ENCODE measurements at regions not wholly inside any gene's neighbourhood (a gene's known extent, or its start where the extent isn't known, plus 50 kb on each side); places are given as distances from the start of the nearest gene placed in this dataset.

DNA sequence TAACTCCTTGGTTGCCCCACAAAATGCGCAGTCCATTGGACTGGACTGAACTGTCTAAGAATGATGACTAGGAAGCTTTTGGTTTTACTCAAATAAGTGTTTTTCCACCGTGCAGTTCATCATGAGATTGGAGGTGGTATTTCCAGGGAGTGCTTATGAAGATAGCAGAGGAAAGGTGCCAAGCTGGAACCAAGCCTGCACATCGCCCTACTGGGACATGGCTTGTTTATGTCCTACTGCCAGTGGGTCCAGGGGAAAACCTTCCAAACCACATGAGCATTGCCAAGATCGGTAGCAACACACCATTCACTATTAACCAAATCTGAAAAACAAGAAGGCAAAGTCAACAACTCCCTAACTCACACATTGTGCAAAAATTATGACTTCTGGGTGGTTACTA is 54.7 kb upstream of the DSCAM start:
- no peak for DNase-seq

DNA sequence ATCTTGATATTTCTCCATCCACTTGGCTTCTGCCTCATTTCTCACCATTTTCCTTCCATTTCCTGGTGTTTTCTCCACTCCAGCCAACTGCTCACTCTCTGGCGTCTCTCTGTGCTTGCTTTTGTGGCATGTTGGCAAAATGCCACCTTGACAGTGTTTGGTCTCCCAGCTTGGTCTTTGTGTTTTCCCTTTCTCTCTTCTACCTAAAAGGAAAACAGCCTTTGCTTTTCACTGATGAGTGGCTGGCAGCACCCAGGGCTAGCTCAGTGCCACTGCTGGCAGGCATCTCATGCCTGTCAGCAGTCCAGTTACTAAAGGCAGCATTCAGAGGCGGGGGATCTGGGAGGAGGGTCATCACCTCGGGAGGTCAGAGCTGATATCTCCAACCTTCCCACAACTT is 55.3 kb upstream of the DSCAM start:
- DNase-seq = no peak

DNA sequence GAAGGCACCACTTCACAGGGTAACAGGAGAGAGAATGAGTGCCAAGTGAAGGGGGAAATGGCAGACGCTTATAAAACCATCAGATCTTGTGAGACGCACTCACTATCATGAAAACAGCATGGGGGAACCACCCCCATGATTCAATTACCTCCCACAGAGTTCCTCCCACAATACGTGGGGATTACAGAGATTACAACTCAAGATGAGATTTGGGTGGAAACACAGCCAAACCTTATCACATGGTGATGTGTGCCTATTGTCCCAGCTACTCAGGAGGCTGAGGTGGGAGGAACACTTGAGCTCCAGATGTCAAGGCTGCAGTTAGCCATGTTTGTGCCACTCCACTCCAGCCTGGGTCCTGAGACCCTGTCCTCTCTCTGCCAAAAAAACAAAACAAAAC is 56.0 kb upstream of the DSCAM start:
- DNase-seq = no peak

DNA sequence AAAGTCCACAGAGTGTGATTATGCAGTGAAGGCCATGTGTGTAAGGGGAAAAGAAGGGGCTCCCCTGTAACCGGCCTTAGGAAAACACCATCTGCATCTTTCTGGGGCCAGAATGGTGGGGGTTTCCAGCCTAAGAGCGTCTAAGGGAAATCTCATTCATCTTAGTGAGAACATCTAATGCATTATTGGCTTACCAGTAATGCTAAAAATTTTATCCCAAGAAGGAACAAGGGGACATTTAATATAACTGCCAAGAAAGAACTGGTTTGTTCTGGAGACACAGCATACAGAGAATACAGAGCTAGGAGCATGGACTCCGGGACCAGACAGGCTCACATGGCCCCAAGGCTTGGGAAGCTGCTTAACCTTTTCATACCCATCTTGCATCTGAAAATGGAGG is 58.3 kb upstream of the DSCAM start:
- no peak for DNase-seq

DNA sequence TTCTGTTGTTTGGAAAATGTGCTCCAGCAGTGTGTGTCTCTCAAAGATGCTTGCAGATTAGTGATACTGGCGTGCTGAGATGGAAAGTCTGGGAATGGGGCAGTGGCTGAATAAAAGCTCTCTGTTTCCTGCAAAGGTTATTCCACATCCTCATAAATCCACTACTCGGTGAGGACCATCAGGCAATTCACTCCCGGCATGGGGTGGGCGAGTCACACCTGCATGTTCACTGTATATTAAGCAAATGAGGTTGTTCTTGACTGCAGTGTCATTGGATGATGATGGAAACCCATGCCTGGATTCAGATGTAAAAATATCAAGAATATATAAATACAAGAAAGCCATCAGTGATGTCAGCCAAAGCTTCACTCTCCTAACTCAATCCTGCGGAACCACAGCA is 65.4 kb upstream of the DSCAM start:
- no peak for DNase-seq

DNA sequence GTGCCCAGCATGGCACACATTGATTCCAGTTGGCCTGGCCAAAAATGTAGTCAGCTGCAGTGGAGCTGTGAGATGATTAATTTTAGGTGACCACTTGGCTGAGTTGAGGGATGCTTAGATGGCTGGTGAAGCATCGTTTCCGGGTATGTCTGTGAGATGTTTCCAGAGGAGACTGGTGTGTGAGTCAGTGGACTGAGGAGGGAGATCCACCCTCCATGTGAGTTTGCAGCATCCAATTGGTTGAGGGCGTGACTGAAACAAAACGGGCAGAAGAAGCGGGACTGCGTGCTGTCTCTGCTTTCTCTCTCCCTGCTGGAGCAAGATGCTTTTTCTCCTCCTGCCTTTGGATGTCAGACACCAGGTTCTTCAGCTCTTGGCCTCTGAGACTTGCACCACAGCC is 68.2 kb upstream of the DSCAM start:
- no peak for DNase-seq

DNA sequence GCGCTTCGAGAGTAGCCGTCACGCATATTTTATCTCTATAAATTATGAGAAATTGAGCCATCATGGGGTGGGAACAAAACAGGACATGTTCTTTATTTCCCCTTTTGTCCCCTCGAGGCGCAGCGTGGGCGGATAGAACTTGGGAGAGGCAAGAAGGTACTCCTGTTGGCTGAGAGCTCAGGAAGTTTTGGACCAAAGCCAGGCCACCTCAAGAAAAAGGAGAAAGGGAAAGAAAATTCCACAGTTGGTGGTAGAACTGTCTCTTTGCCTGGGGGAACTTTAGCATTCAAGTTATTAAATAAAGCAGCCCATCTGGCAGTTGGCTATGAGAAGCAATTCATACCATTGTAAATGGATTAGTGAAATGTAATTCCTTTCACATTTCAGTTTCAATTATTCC is 76.4 kb upstream of the DSCAM start:
- no peak for DNase-seq

DNA sequence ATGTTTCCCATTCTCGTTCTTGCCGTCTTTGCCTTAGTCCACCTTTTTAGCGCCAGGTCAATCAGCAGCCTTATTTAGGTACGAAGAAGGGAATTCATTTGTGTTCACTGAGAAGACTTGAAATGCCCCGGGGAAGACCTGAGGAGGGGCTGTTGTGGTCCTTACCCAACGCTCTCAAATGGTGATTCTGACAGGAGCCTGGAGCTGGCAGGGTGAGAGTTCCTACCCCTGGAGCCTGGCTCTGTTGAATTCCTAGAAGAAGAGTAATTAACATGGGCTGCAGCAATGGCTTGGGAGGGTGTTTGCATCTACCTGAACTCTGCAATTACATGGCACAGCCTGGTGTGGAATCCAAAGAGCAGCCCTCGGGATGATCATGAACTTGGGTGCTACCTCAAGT is 76.9 kb upstream of the DSCAM start:
- DNase-seq = no peak

DNA sequence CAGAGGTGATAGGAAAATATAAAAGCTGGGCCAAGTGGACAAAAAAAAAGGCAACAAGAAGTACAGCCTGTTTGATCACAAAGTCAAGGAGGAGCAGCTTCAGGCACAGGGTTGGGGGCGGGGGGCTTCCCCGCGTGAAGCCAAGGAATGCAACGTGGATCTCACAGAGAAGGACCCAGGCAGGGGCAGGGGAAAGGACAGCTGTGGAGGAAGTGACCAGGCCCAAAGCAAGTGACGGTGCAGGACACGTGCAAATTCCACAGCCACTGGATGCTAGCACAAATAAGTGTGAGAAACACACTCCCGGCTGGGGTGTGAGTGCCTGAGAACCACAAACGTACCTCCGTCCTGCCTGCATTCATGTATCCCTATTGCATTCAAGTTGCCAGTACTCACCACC is 77.7 kb upstream of the DSCAM start:
- DNase-seq = no peak

DNA sequence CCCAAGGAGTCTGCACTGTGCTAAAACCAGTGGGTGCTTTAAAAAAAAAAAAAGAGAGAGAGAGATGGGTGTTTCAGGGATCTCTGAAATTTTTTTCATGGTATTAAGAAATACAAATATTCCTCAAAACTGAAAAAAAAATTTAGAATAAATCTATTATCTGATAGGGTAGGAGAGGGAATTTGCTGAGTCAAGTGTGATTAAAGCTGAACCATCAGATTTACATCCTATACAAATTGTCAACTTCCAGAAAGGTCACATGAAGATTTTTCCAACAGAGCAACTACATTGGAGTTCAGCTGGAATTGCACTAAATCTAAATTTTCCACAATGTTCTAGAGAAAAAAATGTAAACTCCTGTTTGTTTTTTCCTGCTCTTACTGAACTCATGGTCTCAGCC is 79.3 kb upstream of the DSCAM start:
- no peak for DNase-seq

DNA sequence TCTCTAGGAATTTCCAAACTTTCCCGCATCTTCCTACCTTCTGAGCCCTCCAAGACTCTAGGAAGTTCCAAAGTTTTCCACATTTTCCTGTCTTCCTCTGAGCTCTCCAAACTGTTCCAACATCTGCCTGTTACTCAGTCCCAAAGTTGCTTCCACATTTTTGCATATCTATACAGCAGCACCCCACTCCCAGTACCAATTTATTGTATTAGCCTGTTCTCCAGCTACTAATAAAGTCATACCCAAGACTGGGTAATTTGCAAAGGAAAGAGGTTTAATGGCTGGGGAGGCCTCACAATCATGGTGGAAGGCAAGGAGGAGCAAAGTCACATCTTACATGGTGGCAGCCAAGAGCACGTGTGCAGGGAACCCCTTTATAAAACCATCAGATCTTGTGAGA is 82.9 kb upstream of the DSCAM start:
- no peak for DNase-seq

DNA sequence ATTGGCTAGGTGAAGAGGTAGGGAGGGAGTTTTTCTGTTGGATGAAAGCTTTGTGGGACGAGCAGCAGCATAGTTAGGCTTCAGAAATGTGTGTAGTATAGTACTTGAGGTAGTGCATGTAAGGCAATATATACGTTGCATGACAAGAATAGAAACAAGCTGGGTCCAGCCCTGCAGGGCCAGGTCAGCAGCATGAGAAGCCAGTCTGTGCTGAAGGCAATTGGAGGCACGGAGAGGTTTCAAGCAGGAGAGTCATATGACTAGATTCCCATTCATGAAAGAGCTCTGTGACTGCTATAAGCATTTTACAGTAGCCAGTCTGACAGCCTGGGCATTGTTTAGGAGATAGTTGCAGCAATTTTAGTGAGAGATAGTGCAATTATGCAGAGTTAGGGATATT is 84.2 kb upstream of the DSCAM start:
- no peak for DNase-seq

DNA sequence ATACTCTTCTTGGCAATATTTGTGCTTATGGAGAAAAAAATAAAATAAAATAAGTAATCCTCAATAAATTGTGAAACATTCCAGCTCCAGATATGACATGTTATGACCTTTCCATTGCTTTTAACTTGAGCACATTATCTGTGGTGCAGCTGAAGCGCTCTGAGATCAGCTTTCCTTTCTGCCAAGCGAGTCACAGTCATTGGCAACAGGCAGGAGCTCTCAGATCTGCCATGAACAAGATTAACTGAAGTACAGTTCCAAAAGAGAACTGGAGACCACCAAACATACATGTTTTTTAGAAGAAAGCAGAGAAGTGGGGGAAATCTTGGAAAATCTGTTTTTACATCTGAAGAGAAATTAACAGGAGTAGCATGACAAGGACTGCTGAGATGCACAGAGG is 89.2 kb upstream of the DSCAM start:
- no peak for DNase-seq

DNA sequence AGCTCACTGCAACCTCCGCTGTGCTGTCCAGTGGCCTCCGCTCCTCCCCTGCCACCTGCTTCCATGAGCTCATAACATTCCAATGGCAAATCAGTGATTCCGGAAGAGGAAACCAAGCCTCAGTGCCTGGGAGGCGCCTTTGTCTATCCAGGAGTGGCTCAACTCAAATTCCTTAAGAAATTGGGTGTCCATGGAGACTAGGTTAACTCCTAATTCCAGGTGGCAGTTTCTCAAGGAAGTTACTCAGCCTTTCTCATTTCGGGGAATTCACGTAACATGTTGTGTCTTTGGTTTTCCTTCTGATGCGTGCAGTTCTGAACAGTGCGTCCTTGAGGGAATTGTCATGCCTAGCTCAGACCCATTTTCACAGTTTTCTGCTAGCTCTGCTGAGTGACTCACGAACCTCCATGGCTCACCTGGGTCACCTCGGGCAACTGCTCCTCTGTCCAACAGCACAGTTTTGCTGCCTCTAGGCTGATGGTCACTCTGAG is 89.9 kb upstream of the DSCAM start:
- DNase-seq = no peak

DNA sequence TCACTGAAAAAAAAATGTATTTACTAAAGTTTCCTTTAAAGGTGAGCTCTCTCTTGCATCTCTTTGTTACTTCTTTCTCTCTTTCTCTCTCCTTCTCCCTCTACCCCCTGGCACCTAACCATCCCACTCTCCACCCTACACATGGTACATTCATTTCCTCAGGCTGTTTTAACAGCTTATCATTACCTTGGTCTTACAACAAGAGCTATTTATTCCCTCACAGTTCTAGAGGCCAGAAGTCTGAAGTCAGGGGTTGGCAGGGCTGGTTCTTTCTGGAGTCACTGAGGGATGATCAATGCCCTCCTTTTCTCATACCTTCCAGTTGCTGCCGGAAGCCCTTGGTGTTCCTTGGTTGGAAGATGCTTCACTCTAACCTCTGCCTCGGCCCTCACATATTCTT is 91.1 kb upstream of the DSCAM start:
- DNase-seq = no peak

DNA sequence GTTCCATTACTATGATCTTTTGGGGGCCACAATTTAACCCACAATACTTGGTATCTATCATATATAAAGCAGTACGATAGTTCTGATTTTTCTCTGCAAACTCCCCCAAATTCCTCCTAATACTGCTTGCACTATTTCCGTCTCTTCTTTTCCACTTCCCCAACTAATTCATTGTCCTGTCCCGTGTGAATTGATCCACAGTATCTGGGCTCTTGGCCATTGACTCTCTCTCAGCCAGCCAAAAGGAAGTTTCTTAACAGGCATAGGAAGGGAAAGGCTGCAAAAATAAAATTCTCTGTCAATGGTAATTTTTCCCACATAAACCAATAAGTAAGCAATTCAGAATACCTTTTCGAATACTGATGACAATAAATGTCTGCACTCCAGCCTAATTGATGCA is 91.7 kb upstream of the DSCAM start:
- DNase-seq = no peak

DNA sequence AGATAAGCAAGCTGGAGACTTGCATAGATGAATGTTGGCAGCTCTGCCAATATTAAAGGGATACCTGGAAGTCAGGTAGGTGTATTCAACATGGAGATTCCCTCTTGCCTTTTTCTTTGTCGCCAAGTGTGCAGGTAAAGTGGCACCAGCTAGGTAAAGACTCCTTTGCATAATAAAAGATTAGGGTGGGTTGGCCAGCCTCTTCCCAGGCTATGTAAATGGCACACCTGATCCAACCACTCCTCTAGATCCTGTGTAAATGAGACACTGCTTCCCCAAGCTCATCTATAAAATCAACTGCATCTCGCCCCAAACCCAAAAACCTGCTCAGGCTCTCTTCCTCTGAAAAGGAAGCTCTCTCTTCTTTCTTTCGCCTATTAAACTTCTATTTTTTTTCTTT is 100.8 kb upstream of the DSCAM start:
- DNase-seq = no peak

DNA sequence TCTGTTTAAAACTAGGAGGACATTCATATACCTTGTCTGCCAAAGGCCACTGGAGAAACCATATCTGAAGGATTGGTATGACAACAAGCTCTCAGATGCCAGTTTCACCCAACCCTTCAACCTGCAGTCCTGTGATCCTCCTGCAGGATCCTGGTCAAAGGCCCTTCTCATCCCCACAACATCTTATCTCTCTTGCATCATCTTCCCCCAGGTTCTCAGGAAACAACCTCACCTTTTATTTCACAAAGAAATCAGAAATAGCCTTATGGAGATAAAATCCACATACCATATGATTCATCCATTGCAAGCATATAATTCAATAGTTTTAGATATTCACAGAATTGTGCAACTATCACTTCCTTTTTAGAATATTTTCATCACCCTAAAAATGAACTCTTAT is 104.0 kb upstream of the DSCAM start:
- no peak for DNase-seq

DNA sequence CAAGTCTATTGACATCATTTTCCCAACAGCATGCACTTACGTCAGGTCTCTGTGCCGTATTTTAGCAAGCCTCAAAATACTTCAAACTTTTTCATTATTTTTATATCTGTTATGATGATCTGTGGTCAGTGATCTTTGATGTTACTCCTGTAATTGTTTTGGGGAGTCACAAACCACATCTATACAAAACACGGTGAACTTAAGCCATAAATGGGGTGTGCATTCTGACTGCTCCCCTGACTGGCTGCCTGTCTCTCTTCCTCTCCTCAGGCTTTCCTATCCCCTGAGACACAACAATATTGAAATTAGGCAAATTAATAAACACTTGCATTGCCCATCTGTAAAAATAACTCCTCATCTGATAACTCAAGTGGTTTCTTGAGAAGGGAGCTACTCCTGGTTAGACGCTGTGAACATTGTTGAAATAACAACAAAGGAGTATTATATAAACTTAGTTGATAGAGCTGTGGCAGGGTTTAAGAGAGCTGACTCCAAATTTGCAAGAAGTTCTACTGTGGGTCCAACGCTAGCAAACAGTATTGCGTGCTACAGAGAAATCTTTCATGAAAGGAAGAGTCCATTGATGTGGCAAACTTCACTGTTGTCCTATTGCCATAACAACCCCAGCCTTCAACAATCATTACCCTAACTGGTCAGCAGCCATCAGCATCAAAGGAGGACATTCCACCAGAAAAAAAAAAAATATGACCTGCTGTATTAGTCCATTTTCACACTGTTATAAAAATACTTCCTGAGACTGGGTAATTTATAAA is 105.8 kb upstream of the DSCAM start:
- DNase-seq = no peak

DNA sequence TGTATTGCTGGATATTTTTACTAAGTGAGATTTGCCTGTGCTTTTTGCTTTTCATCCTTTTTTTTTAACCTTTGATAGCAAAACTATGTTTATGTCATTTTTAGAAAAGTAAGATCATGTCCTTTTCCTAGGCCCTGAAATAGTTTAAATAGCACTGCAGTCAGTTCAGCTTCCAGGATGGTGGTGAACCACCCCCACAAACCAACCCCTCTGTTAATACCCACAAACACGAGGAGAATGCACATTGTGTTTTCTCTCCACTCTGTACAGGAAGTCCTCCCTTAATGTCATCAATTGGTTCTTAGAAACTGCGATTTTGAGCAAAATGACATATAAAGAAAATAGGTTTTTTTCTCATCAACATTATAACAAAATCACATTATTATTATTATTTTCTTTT is 117.7 kb upstream of the DSCAM start:
- DNase-seq = no peak

DNA sequence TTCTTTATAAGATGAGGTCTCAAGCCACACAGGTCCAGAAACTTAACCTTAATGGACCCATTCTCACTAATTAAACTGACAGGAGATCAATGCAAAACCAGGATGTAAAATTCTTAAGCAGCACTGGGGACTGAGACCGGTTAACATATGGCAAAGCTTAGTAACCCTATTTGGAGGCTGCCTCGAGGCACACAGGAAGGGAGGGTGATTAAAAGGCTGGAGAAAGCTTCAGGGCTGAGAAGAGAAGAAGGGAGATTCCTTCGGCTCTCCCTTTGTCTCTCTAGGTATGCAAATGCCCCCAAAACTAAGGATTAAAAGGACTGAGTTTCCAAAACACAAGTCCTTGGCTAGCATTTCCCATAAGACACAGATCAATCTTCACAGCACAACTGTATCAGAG is 120.8 kb upstream of the DSCAM start:
- no peak for DNase-seq

DNA sequence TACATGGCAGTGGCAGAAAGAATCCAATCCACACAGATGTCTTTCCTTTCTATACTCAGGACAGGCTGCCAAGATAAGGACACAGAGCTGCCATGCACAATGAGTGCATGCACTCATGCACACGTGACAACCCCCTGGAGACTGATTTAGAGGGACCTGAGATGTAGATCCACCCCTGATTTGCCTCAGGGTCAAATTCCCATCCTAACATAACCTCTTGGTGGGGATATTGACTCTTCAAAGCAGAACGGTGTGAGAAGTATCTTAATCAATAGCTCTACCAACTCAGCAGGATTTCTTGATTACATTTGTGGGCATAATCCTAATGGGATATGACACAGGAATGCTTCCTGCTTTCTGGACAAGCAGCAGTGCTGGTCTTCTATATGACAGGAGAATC is 125.2 kb upstream of the DSCAM start:
- no peak for DNase-seq

DNA sequence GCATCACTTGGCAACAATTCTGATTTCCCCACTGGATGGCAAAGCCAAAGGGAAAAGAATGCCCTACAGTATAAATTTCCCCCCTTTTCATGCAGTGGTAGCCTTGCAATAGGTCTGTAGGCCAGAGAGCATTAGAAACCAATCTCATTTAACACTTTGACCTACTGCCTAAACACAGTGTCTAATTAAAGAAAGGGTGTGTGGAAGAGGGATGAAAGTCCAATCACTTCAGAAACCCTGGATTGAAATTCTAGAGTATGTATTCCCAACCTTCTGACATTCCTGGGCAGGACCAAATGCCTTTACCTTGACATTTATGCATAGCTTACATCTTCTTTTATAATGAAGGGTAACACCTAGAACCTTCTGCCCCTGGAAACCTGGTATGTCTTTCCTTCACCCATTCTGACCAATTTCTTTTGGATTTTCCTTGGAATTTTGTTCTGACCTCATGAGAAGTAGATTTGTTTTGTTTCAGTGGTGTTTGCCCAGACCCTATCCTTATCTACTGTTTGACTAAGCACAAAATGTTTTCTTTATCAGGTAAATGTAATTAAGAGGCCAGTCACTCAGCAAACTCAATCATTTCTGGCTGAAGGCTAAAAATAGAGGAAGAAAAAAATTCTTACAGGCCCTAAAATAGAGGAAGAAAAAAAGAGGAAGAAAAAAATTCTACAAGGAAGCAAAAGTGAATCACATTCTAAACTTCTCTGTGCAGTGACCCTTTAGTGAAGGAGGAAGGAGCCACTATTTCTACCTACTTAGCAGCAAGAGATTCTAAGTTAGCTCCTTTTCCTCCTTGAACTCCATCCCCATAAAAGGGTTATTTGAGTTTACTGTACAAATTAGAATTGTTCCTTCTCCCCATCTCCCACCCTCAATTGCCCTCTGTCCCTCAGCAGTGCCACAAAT is 129.5 kb upstream of the DSCAM start:
- no peak for DNase-seq

DNA sequence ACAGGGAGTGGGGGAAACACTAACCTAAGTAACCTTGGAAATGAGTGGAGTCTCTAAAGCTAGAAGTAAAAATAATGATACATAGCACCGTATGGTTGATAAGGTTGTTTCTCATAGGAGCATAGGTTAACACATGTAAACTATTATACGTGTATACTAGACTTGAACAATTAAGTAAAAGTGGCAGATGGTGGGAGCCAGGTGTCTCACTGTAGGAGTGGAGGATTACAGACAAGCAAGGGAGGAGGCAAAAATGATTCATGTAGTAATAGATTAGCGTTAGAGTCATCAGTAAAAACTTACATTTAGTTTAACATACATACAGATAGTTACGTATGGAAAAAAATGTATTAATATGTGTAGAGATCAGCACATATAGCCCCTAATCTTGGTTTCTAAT is 138.4 kb upstream of the DSCAM start:
- no peak for DNase-seq

Data from CD4-positive, alpha-beta T cell treated with Interleukin-10 for 1 hour (primary cell).